HT1080 (cell line): ENCODE measurements at regions not wholly inside any gene's neighbourhood (a gene's known extent, or its start where the extent isn't known, plus 50 kb on each side); places are given as distances from the start of the nearest gene placed in this dataset.
"Not testable (repeated sequence)": the region's sequence is repeated elsewhere in the genome, so short reads cannot be mapped to it uniquely, and the experiment has no call there.

Experiments
- DNase-seq: peaks from one replicate; pipeline ENCODE4 v3.0.0-alpha.2; 2015; ENCODE audit warnings: low read depth

- DNase-seq = no peak
Measured at GRCh38 chr7:145919712-145920111, 196.9 kb upstream of the CNTNAP2 start.

- no peak for DNase-seq
Measured at GRCh38 chr7:145916776-145917175, 199.8 kb upstream of the CNTNAP2 start.

DNA sequence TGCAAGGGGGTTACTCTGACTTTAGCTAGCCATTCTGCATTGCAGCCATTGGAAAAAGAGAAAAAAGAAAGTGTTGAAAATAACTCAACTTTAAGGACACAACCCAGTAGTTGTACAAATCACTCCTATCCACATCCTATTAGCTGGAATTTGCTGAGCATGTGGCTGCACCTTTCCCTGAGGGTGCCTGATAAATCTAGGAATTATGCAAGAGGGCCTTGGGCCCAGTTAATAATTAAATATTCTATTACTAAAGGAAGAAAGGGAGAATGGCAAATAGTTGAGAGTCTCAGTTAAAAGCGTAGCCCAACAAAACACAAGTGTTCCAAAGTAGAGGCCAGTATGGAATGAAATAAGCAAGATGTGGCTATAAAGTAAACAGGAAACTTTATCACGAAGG lies 200.9 kb upstream of the CNTNAP2 start:
- DNase-seq = no peak

GRCh38 chr7:145909991-145910513 lies 206.5 kb upstream of the CNTNAP2 start:
- peak; percentile 75 for DNase-seq

- DNase-seq = no peak
Measured at GRCh38 chr7:145903658-145904057, 212.9 kb upstream of the CNTNAP2 start.

- DNase-seq = peak; percentile 26
Measured at GRCh38 chr7:145902123-145902522, 214.5 kb upstream of the CNTNAP2 start.

- DNase-seq = no peak
Measured at GRCh38 chr7:145899938-145900337, 216.7 kb upstream of the CNTNAP2 start.

- DNase-seq = no peak
Measured at GRCh38 chr7:145893925-145894535, 222.6 kb upstream of the CNTNAP2 start.

DNA sequence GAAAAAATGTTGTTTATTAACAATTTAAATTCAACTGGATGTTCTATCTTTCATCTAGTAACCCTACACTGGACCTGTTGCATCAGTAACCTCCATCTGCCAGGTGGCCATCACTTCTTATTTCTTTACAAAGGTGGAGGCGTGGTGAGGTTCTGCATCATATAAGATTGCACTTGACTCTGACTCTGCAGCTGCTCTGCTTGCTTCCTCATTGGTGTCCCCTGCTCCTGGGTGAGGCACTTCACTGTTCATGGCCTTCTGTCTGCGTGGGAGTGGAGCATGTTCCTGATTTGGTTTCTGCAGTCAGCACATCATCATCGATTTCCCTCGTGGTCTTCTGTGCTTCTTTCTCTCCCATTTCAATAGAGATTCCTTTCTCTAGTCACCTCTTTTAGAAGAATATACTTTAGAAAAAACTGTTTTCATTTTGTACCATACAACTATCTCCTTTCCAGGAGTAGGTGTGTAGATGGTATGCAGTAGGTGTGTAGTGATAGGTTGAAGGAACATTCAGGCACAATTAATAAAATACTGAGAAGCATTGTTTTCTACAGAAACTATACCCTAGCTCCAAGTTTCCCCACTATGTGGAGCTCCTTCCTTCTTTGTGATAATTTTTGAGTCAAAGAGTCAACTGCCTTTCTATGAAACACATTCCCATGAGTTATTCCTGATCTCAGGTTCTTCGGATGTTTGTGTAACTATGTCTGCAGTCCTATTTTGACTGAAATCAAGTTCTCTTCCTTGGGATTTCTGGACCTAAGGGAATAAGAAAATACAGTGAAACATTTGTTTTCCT lies 231.7 kb upstream of the CNTNAP2 start:
- DNase-seq = peak; percentile 8

DNA sequence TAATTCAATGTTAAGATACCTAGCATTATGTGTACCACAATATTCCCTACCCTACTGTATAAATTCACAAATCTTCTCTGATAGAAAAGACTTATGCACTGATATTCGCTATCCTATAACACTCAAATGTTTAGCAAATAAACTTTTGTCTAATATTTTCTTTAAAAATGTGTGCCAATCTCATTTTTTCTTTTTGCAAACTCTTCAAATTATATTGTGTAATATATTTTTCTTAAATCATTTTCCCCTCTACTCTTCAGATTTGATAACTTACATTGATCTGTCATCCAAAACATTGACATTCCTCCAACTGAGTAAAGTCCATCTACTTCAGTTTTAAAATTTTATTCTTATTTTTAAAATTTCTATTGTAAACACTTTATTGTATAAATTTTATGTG lies 240.2 kb upstream of the CNTNAP2 start:
- DNase-seq = no peak

- no peak for DNase-seq
Measured at GRCh38 chr7:145875267-145875666, 241.3 kb upstream of the CNTNAP2 start.

- DNase-seq = no peak
Measured at GRCh38 chr7:145868935-145869334, 247.7 kb upstream of the CNTNAP2 start.

GRCh38 chr7:145862212-145862611 lies 254.4 kb upstream of the CNTNAP2 start:
- DNase-seq = no peak

- no peak for DNase-seq
Measured at GRCh38 chr7:145860809-145861208, 255.8 kb upstream of the CNTNAP2 start.

GRCh38 chr7:145850636-145851035 lies 266.0 kb upstream of the CNTNAP2 start:
- no peak for DNase-seq

- DNase-seq = peak; percentile 38
Measured at GRCh38 chr7:145848691-145849090, 267.9 kb upstream of the CNTNAP2 start.

GRCh38 chr7:145845345-145845744 lies 271.3 kb upstream of the CNTNAP2 start:
- no peak for DNase-seq

DNA sequence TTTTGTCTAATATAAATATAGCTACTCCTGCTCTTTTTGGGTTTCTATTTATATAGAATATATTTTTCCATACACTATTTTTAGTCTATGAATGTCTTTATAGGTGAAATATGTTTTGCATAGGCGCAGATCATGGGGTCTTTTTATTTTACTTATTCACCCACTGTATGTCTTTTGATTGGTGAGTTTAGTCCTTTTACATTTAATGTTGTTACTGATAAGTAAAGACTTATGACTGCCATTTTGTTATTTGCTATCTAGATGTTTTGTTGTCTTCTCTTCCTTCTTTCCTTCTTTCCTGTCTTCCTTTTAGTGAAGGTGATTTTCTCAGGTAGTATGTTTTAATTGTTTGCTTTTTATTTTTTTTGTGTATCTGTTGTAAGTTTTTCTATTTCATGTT lies 276.8 kb upstream of the CNTNAP2 start:
- DNase-seq = no peak

DNA sequence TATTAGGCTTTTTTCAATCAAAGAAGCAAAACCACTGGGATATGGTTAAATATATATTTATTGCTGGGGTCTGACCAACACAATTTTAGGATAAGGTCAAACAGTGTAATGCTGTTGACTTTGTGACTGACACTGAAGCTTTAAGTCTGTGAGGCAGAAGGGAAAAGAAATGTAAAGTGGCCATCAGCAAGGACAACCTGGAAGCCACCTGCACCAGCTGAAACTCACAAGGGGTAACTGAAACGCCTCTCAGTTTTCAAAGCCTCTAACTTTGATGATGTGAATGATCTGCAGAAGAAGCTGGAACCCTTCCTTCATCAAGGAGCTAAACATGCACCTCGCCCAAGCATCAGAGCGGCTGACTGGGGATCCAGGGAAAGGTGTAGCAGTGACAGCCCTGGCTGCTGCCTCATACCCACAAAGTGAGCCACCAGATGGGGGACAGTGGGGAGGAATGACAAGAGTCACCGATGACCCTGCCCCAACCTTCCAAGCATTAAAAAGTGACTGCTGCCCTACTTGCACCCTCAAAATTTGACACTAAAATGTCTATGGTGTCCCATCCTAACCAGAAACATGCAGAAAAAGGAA lies 284.9 kb upstream of the CNTNAP2 start:
- no peak for DNase-seq

DNA sequence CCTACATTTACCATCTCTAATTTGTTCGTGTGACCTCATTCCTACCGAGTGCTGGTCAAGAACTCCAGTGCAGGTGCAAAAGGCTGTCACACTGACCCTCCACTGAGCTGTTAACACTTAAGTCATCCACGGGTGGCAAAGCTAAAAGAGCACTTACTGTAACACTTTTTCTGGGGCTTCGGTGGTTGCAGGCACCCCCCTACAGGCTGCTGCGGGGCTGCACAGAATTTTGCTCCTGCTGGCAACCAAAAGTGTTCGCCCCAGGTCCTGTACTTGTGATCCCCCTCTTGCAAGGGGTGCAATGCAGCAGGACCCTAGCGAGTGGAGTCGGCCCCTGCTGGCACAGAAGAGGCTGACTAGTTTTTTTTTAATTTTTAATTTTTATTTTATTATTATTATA lies 298.9 kb upstream of the CNTNAP2 start:
- DNase-seq = no peak

DNA sequence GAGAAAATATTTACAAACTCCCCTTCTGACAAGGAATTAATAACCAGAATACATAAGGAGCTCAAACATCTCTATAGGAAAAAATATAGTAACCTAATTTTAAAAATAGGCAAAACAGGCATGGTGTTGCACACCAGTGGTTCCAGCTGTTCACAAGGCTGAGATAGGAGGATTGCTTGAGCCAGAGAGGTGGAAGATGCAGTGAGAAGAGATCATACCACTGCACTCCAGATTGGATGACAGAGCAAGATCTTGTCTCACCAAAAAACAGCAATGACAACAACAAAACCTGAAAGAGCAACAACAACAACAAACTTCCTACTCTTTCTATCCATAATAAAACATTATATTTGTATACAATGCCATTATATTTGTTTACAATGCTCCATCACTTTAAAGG lies 304.4 kb upstream of the CNTNAP2 start:
- no peak for DNase-seq

GRCh38 chr7:145805496-145805895 lies 311.1 kb upstream of the CNTNAP2 start:
- not testable (repeated sequence) for DNase-seq
